GM12878 (cell line): ENCODE measurements at regions not wholly inside any gene's neighbourhood (a gene's known extent, or its start where the extent isn't known, plus 50 kb on each side); places are given as distances from the start of the nearest gene placed in this dataset.

ENCODE experiments used
- ATAC-seq: fragments of 200-7000 bp; cut with Tn5 transposase; 3 replicates; pipeline ENCODE4 v1.9.1; 2020; ENCODE audit warnings: mild to moderate bottlenecking, moderate library complexity
- BruUV-seq: library from RNA; stranded (reverse); fragments of 400-500 nt; replicated peaks from 2 replicates; lab custom pipeline; 2021; lab: Mats Ljungman, UMichigan
- CTCF ChIA-PET: fragments of 300-600 bp; sonication (Branson Sonifier 250); formaldehyde crosslinking; extraction: SDS; loops from one replicate; lab custom pipeline; 2021; ENCODE audit warnings: inconsistent platforms; lab: Yijun Ruan, JAX
- POLR2A ChIA-PET: fragments of 350-600 bp; formaldehyde crosslinking; extraction: SDS; loops from one replicate; lab custom pipeline; 2021; ENCODE audit warnings: inconsistent platforms; lab: Charles Lee
- RAD21 ChIA-PET: fragments of 300-600 bp; sonication (Branson Sonifier 250); formaldehyde crosslinking; loops from one replicate; lab custom pipeline; 2023; ENCODE audit warnings: antibody characterized with exemption; ENCODE audit not compliant: unreplicated experiment; lab: Charles Lee
- SMC1A ChIA-PET: fragments of 300-600 bp; sonication (Branson Sonifier 250); formaldehyde crosslinking; loops from one replicate; lab custom pipeline; 2023; ENCODE audit not compliant: unreplicated experiment, uncharacterized antibody; lab: Charles Lee
- DNase-seq: peaks from one replicate; pipeline ENCODE4 v3.0.0-alpha.2; 2011; ENCODE audit warnings: low read depth, low spot score
- FAIRE-seq: peaks from 3 replicates; lab custom pipeline; 2011; peaks lifted over from hg19 to GRCh38; lab: Jason Lieb, UNC
- H2AFZ ChIP-seq: 2 replicates; pipeline ENCODE4 v1.6.0; 2011; ENCODE audit warnings: low read depth, low read length, control low read depth; ENCODE audit not compliant: control insufficient read depth
- H3K27ac ChIP-seq: 2 replicates; pipeline ENCODE4 v1.5.1; 2011; ENCODE audit warnings: control low read depth; ENCODE audit not compliant: control insufficient read depth, insufficient read depth
- H3K27me3 ChIP-seq, 2 experiments: replicated peaks in 1 of 2; 2 replicates each; pipeline versions ENCODE4 v1.6.0 to v1.6.1; 2011; ENCODE audit warnings: low read length in 1 of 2; ENCODE audit not compliant: control insufficient read depth in 2 of 2, insufficient read depth in 2 of 2
- H3K36me3 ChIP-seq, 2 experiments: 2 replicates each; pipeline ENCODE4 v1.5.1; 2011; ENCODE audit warnings: low read length in 1 of 2; ENCODE audit not compliant: control insufficient read depth in 2 of 2, insufficient read depth in 2 of 2
- H3K4me1 ChIP-seq: 2 replicates; pipeline ENCODE4 v1.6.1; 2011; ENCODE audit warnings: mild to moderate bottlenecking, low read length, moderate library complexity, mixed read lengths; ENCODE audit not compliant: control insufficient read depth, insufficient read depth
- H3K4me2 ChIP-seq: 2 replicates; pipeline ENCODE4 v1.6.0; 2011; ENCODE audit warnings: control low read depth; ENCODE audit not compliant: control insufficient read depth, insufficient read depth
- H3K4me3 ChIP-seq: fragments of 200-600 bp; sonication (generic); 2 replicates; pipeline ENCODE4 v1.5.1; 2016
- H3K79me2 ChIP-seq: 2 replicates; pipeline ENCODE4 v1.6.0; 2011; ENCODE audit warnings: low read length; ENCODE audit not compliant: control insufficient read depth, insufficient read depth
- H3K9ac ChIP-seq: 2 replicates; pipeline ENCODE4 v1.8.0; 2011; ENCODE audit warnings: low read length, control low read depth, mixed read lengths; ENCODE audit not compliant: control insufficient read depth, insufficient read depth
- H3K9me3 ChIP-seq: replicated peaks from 3 replicates; pipeline ENCODE4 v1.5.1; 2011; ENCODE audit warnings: mild to moderate bottlenecking, low read length; ENCODE audit not compliant: control insufficient read depth, insufficient read depth
- H4K20me1 ChIP-seq: 2 replicates; pipeline ENCODE4 v1.6.0; 2011; ENCODE audit not compliant: control insufficient read depth, insufficient read depth
- ATF7 ChIP-seq: fragments of 450-650 bp; IDR thresholded peaks from 2 replicates; pipeline ENCODE4 v1.6.1; 2016; ENCODE audit warnings: low read depth, mild to moderate bottlenecking
- CHD2 ChIP-seq: IDR thresholded peaks from 2 replicates; pipeline ENCODE4 v1.6.1; 2011; ENCODE audit warnings: low read depth, low read length, improper control_type of control experiment, borderline replicate concordance
- EP300 ChIP-seq, 2 experiments: fragments of 150-350 bp in 1 of 2; IDR thresholded peaks; 2 replicates each; pipeline ENCODE4 v1.6.1; 2011 to 2012; ENCODE audit warnings: low read depth in 2 of 2, low read length in 2 of 2, borderline replicate concordance in 1 of 2, improper control_type of control experiment in 1 of 2, inconsistent platforms in 1 of 2; ENCODE audit not compliant: control insufficient read depth in 1 of 2
- IKZF1 ChIP-seq: fragments of 450-650 bp; conservative IDR thresholded peaks from 2 replicates; pipeline ENCODE4 v1.6.1; 2017; ENCODE audit warnings: antibody characterized with exemption, mild to moderate bottlenecking
- RBBP5 ChIP-seq: fragments of 200-600 bp; sonication (generic); conservative IDR thresholded peaks from 2 replicates; pipeline ENCODE4 v1.6.1; 2016
- SIN3A ChIP-seq: IDR thresholded peaks from 2 replicates; pipeline ENCODE4 v1.6.1; 2012; ENCODE audit warnings: low read depth, low read length, improper control_type of control experiment
- WRNIP1 ChIP-seq: IDR thresholded peaks from 2 replicates; pipeline ENCODE4 v1.6.1; 2011; ENCODE audit warnings: low read depth, low read length, improper control_type of control experiment, borderline replicate concordance
- ZNF24 ChIP-seq: fragments of 450-650 bp; IDR thresholded peaks from 2 replicates; pipeline ENCODE4 v1.6.1; 2017; ENCODE audit warnings: antibody characterized with exemption, mild to moderate bottlenecking
- ZNF622 ChIP-seq: fragments of 450-650 bp; IDR thresholded peaks from 2 replicates; pipeline ENCODE4 v1.6.1; 2017; ENCODE audit warnings: mild to moderate bottlenecking, inconsistent platforms
- WGBS: methylation state at CpG from one replicate; pipeline ENCODE4 v1.1.6; 2016; ENCODE audit warnings: low lambda C conversion rate; ENCODE audit not compliant: insufficient replicate concordance, insufficient coverage; ENCODE audit errors: missing lambda C conversion rate; 5-methylcytosine and 5-hydroxymethylcytosine counted together
- in situ Hi-C: fragments of 300-500 bp; cut with MboI; formaldehyde crosslinking; loops from 9 replicates; pipeline ENCODE4 v1.14.3; 2018; ENCODE audit warnings: mixed read lengths
- intact Hi-C: fragments of 100-400 bp; cut with micrococcal nuclease; formaldehyde crosslinking; loops from one replicate; pipeline ENCODE4 v1.14.2; 2022; ENCODE audit not compliant: unreplicated experiment
- TF ChIP-seq, protein P1 (sequence below): fragments of 450-650 bp; formaldehyde crosslinking; IDR thresholded peaks from 2 replicates; pipeline ENCODE4 v1.4.0; 2020; ENCODE audit warnings: mild to moderate bottlenecking, moderate library complexity
- TF ChIP-seq, protein P2 (sequence below): fragments of 450-650 bp; formaldehyde crosslinking; IDR thresholded peaks from 2 replicates; pipeline ENCODE4 v1.5.0; 2022; ENCODE audit warnings: mild to moderate bottlenecking, missing genetic modification characterization

DNA sequence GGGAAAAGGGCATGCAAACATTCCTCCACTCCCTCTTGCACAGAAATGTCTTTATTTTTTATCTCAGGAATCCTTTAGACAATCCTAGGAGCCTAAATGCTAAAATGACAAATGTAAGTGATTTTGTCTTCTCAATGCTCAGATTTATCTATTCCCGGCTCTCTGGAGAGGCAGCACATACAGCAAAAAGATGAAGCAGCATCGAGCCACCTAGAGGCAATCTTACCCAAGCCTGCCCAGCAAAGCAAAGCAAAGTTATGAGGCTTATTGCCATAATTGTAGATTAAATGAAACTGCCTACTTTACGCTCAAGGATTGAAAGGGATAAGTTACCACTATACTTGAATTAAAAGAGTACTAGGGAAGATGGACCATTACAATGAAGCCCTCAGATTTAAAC, 750.4 kb upstream of the NR2F2 start:
- no peak for DNase-seq
- RAD21 ChIA-PET: no interaction called here
- CTCF ChIA-PET: no interaction called here
- no TSS peak for BruUV-seq
- ATAC-seq: no peak
- no peak overlapping the region for H3K9ac ChIP-seq
- in situ Hi-C loops: no loop called here
- 19% methylated on average over 3 of the region's 3 CpGs for WGBS
- no peak overlapping the region for H3K4me2 ChIP-seq
- TF ChIP-seq RBBP5 (no peak), WRNIP1 (no peak), ZNF622 (no peak), CHD2 (no peak), SIN3A (no peak), EP300 (IDR thresholded peaks at IDR 0.05; ENCODE audit: borderline replicate concordance in 1 of 2, control insufficient read depth in 1 of 2, low read depth in 2 of 2, low read length in 2 of 2) (no peak), IKZF1 (no peak), ZNF24 (no peak), ATF7 (no peak)
- TF ChIP-seq, protein P1, sequence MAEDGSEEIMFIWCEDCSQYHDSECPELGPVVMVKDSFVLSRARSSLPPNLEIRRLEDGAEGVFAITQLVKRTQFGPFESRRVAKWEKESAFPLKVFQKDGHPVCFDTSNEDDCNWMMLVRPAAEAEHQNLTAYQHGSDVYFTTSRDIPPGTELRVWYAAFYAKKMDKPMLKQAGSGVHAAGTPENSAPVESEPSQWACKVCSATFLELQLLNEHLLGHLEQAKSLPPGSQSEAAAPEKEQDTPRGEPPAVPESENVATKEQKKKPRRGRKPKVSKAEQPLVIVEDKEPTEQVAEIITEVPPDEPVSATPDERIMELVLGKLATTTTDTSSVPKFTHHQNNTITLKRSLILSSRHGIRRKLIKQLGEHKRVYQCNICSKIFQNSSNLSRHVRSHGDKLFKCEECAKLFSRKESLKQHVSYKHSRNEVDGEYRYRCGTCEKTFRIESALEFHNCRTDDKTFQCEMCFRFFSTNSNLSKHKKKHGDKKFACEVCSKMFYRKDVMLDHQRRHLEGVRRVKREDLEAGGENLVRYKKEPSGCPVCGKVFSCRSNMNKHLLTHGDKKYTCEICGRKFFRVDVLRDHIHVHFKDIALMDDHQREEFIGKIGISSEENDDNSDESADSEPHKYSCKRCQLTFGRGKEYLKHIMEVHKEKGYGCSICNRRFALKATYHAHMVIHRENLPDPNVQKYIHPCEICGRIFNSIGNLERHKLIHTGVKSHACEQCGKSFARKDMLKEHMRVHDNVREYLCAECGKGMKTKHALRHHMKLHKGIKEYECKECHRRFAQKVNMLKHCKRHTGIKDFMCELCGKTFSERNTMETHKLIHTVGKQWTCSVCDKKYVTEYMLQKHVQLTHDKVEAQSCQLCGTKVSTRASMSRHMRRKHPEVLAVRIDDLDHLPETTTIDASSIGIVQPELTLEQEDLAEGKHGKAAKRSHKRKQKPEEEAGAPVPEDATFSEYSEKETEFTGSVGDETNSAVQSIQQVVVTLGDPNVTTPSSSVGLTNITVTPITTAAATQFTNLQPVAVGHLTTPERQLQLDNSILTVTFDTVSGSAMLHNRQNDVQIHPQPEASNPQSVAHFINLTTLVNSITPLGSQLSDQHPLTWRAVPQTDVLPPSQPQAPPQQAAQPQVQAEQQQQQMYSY (CRISPR knock-in tag): no peak
- TF ChIP-seq, protein P2, sequence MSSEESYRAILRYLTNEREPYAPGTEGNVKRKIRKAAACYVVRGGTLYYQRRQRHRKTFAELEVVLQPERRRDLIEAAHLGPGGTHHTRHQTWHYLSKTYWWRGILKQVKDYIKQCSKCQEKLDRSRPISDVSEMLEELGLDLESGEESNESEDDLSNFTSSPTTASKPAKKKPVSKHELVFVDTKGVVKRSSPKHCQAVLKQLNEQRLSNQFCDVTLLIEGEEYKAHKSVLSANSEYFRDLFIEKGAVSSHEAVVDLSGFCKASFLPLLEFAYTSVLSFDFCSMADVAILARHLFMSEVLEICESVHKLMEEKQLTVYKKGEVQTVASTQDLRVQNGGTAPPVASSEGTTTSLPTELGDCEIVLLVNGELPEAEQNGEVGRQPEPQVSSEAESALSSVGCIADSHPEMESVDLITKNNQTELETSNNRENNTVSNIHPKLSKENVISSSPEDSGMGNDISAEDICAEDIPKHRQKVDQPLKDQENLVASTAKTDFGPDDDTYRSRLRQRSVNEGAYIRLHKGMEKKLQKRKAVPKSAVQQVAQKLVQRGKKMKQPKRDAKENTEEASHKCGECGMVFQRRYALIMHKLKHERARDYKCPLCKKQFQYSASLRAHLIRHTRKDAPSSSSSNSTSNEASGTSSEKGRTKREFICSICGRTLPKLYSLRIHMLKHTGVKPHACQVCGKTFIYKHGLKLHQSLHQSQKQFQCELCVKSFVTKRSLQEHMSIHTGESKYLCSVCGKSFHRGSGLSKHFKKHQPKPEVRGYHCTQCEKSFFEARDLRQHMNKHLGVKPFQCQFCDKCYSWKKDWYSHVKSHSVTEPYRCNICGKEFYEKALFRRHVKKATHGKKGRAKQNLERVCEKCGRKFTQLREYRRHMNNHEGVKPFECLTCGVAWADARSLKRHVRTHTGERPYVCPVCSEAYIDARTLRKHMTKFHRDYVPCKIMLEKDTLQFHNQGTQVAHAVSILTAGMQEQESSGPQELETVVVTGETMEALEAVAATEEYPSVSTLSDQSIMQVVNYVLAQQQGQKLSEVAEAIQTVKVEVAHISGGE: no peak
- TF ChIP-seq, all 136 proteins: peak for 0
- Histone ChIP-seq H3K9me3 (no peaks in the 10 kb centered on the region), H3K4me3 (no peak overlapping the region), H3K27me3 (no peaks in the 10 kb centered on the region), H4K20me1 (no peaks in the 10 kb centered on the region), H3K36me3 (no peaks in the 10 kb centered on the region), H3K79me2 (no peaks in the 10 kb centered on the region), H3K27ac (no peak overlapping the region), H2AFZ (no peak overlapping the region), H3K4me1 (no peaks in the 10 kb centered on the region)
- intact Hi-C loops: no loop called here
- ChIA-PET POLR2A (no interaction called here), SMC1A (interaction anchor here (1.3 kb wide), 1 partner anchor 241 kb away, joined by 3 read pairs; no protein-coding TSS in a partner anchor)
- no peak for FAIRE-seq
